ENCODE measurements at regions not wholly inside any gene's neighbourhood (a gene's known extent, or its start where the extent isn't known, plus 50 kb on each side); places are given as distances from the start of the nearest gene placed in this dataset.

DNA sequence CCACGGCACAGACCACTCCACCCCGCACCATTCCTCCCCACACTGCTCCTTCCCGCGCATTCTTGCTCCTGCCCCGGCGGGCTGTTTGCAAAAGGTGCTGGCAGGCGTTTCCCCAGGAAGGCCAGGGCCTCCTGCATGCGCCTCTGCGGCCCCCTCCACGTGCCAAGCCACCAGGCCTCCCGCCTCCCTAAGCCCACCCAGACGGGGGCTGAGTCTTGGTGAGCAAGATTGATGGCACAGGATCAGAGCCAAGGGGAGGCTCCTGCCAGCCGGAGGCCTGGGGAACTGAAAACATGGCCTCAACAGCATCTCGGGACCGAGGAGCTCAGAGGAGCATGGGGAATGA, 328.3 kb upstream of the DIO3 start:
- Histone ChIP-seq H3K56ac (ENCODE audit: extremely low read depth, insufficient read depth, low read length) (no peak overlapping the region), H2BK20ac (ENCODE audit: low read depth, low read length) (no peak overlapping the region), H2AK9ac (replicated peaks; ENCODE audit: low read depth, low read length, poor library complexity) (no peak overlapping the region), H3K27ac (ENCODE audit: insufficient read depth, low read length) (no peak overlapping the region), H2BK15ac (ENCODE audit: low read depth, low read length) (no peak overlapping the region), H2BK120ac (ENCODE audit: low read depth, low read length) (no peak overlapping the region), H2AK5ac (ENCODE audit: low read depth, low read length) (no peak overlapping the region), H3K9ac (ENCODE audit: low read depth, low read length) (no peak overlapping the region), H4K8ac (ENCODE audit: low read depth in 2 of 2, low read length in 2 of 2) (no peak overlapping the region), H4K91ac (ENCODE audit: insufficient read depth, low read depth, low read length) (no peak overlapping the region), H3K18ac (ENCODE audit: low read depth, low read length) (no peak overlapping the region), H3K9me3 (ENCODE audit: control insufficient read depth, insufficient read depth, low read length) (no peaks in the 10 kb centered on the region), H3K14ac (replicated peaks; ENCODE audit: low read depth, low read length) (no peak overlapping the region), H4K5ac (ENCODE audit: low read depth, low read length) (no peak overlapping the region), H3K79me1 (ENCODE audit: low read depth in 1 of 2, low read length in 2 of 2) (no peaks in the 10 kb centered on the region), H3K23ac (ENCODE audit: low read depth, low read length) (no peak overlapping the region), H3K9me1 (ENCODE audit: insufficient read depth, low read length) (no peaks in the 10 kb centered on the region), H2AFZ (replicated peaks; ENCODE audit: low read length, poor library complexity) (no peak overlapping the region), H3K4me2 (ENCODE audit: low read depth, low read length) (no peak overlapping the region), H3K4me3 (ENCODE audit: insufficient read depth, low read depth, low read length) (no peak overlapping the region), H4K20me1 (ENCODE audit: insufficient read depth, low read length) (no peaks in the 10 kb centered on the region), H3K36me3 (ENCODE audit: control insufficient read depth, insufficient read depth, low read length) (no peaks in the 10 kb centered on the region), H2BK5ac (ENCODE audit: low read depth, low read length, poor library complexity, severe bottlenecking) (no peak overlapping the region), H3K27me3 (ENCODE audit: control insufficient read depth, insufficient read depth, low read length) (peaks cover 3% of the 10 kb centered on the region; the same call in 1 of the 2 replicates), H3K4me1 (ENCODE audit: control insufficient read depth, insufficient read depth, low read length) (no peaks in the 10 kb centered on the region), H3K4ac (ENCODE audit: low read depth, low read length) (no peak overlapping the region)
- CTCF ChIA-PET: no interaction called here
- 20% methylated on average over 2 of the region's 15 CpGs; no CpG with 5 or more reads in 1 of the 2 experiments for WGBS, 2 experiments (ENCODE audit: extremely low coverage in 2 of 2, insufficient read length in 1 of 2)
- DNase-seq (no peak), ATAC-seq (ENCODE audit: low read depth) (no peak)
- intact Hi-C loops (cut with micrococcal nuclease): loop anchor here (10.0 kb wide), 3 partner anchors 158 to 848 kb away; no protein-coding TSS in a partner anchor
- POLR2A ChIA-PET (ENCODE audit: unreplicated experiment): no interaction called here
- TF ChIP-seq, protein P1, sequence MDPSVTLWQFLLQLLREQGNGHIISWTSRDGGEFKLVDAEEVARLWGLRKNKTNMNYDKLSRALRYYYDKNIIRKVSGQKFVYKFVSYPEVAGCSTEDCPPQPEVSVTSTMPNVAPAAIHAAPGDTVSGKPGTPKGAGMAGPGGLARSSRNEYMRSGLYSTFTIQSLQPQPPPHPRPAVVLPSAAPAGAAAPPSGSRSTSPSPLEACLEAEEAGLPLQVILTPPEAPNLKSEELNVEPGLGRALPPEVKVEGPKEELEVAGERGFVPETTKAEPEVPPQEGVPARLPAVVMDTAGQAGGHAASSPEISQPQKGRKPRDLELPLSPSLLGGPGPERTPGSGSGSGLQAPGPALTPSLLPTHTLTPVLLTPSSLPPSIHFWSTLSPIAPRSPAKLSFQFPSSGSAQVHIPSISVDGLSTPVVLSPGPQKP (IDR thresholded peaks at IDR 0.05; ENCODE audit: borderline replicate concordance, low read depth, low read length): no peak
- no peak for TF ChIP-seq RAD21 (IDR thresholded peaks at IDR 0.05; ENCODE audit: low read length)
- no peak for TF ChIP-seq CEBPB (IDR thresholded peaks at IDR 0.05; ENCODE audit: low read depth, low read length)
- TF ChIP-seq POLR2A (IDR thresholded peaks at IDR 0.05; ENCODE audit: low read depth, low read length): no peak
- TF ChIP-seq MXI1 (IDR thresholded peaks at IDR 0.05; ENCODE audit: borderline replicate concordance, low read depth, low read length): no peak
- TF ChIP-seq BHLHE40 (IDR thresholded peaks at IDR 0.05; ENCODE audit: low read depth, low read length): no peak
- no peak for TF ChIP-seq NFE2L2 (IDR thresholded peaks at IDR 0.05; ENCODE audit: low read depth, low read length)
- TF ChIP-seq CHD1 (IDR thresholded peaks at IDR 0.05; ENCODE audit: low read depth, low read length): no peak
- TF ChIP-seq MAZ (IDR thresholded peaks at IDR 0.05; ENCODE audit: borderline replicate concordance, low read depth, low read length): no peak
- TF ChIP-seq FOS (IDR thresholded peaks at IDR 0.05; ENCODE audit: low read depth, low read length): no peak
- TF ChIP-seq USF2 (IDR thresholded peaks at IDR 0.05; ENCODE audit: low read depth, low read length): no peak
- no peak for TF ChIP-seq MAFK (IDR thresholded peaks at IDR 0.05; ENCODE audit: low read depth, low read length)
- TF ChIP-seq, protein P2, sequence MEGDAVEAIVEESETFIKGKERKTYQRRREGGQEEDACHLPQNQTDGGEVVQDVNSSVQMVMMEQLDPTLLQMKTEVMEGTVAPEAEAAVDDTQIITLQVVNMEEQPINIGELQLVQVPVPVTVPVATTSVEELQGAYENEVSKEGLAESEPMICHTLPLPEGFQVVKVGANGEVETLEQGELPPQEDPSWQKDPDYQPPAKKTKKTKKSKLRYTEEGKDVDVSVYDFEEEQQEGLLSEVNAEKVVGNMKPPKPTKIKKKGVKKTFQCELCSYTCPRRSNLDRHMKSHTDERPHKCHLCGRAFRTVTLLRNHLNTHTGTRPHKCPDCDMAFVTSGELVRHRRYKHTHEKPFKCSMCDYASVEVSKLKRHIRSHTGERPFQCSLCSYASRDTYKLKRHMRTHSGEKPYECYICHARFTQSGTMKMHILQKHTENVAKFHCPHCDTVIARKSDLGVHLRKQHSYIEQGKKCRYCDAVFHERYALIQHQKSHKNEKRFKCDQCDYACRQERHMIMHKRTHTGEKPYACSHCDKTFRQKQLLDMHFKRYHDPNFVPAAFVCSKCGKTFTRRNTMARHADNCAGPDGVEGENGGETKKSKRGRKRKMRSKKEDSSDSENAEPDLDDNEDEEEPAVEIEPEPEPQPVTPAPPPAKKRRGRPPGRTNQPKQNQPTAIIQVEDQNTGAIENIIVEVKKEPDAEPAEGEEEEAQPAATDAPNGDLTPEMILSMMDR (conservative IDR thresholded peaks at IDR 0.05; ENCODE audit: low read depth, low read length): no peak
- no peak for TF ChIP-seq SMC3 (IDR thresholded peaks at IDR 0.05; ENCODE audit: low read depth, low read length)
- no peak for TF ChIP-seq RCOR1 (IDR thresholded peaks at IDR 0.05; ENCODE audit: insufficient replicate concordance, low read length)
- no peak for TF ChIP-seq RFX5 (IDR thresholded peaks at IDR 0.05; ENCODE audit: low read depth, low read length)
- dilution Hi-C loops (cut with HindIII; ENCODE audit: low sequenced_read_pairs, unreplicated experiment): no loop called here
- in situ Hi-C loops (cut with MboI; ENCODE audit: low sequenced_read_pairs): loop anchor here (25.0 kb wide), 2 partner anchors 521 to 821 kb away; no protein-coding TSS in a partner anchor
- BruUV-seq (replicated peaks): no TSS peak
